Panc1 (cell line): ENCODE measurements at regions not wholly inside any gene's neighbourhood (a gene's known extent, or its start where the extent isn't known, plus 50 kb on each side); places are given as distances from the start of the nearest gene placed in this dataset.

Experiments used
- ATAC-seq: fragments of 200-7000 bp; cut with Tn5 transposase; 2 replicates; pipeline ENCODE4 v1.9.1; 2020; ENCODE audit warnings: mild to moderate bottlenecking, moderate library complexity
- BruUV-seq: library from RNA; stranded (reverse); fragments of 400-500 nt; replicated peaks from 2 replicates; lab custom pipeline; 2021; lab: Mats Ljungman, UMichigan
- CTCF ChIA-PET: fragments of 300-600 bp; sonication (Branson Sonifier 250); formaldehyde crosslinking; loops from one replicate; lab custom pipeline; 2022; ENCODE audit warnings: antibody characterized with exemption; lab: Charles Lee
- POLR2A ChIA-PET: fragments of 300-600 bp; sonication (Branson Sonifier 250); formaldehyde crosslinking; loops from one replicate; lab custom pipeline; 2022; ENCODE audit warnings: antibody characterized with exemption; lab: Charles Lee
- DNase-seq: peaks from one replicate; pipeline ENCODE4 v3.0.0-alpha.2; 2010; ENCODE audit warnings: low read depth, low spot score
- H3K27ac ChIP-seq: 2 replicates; pipeline ENCODE4 v1.5.1; 2011; ENCODE audit warnings: mild to moderate bottlenecking, low read length, inconsistent platforms
- H3K27me3 ChIP-seq: fragments of 200-500 bp; sonication (Bioruptor generic); 2 replicates; pipeline ENCODE4 v1.6.0; 2014; ENCODE audit warnings: low read length, inconsistent platforms; ENCODE audit not compliant: control insufficient read depth, insufficient read depth
- H3K36me3 ChIP-seq: fragments of 200-500 bp; sonication (Bioruptor generic); 2 replicates; pipeline ENCODE4 v1.5.1; 2014; ENCODE audit warnings: inconsistent platforms, mild to moderate bottlenecking, low read length, moderate library complexity; ENCODE audit not compliant: control insufficient read depth, insufficient read depth
- H3K4me1 ChIP-seq: 2 replicates; pipeline ENCODE4 v1.5.1; 2011; ENCODE audit warnings: inconsistent platforms, mild to moderate bottlenecking, low read length, moderate library complexity; ENCODE audit not compliant: control insufficient read depth, insufficient read depth
- H3K4me3 ChIP-seq, 2 experiments: 2 replicates each; pipeline ENCODE4 v1.5.1; 2011 to 2012; ENCODE audit warnings: low read depth in 2 of 2, low read length in 2 of 2, mild to moderate bottlenecking in 2 of 2, inconsistent platforms in 1 of 2, moderate library complexity in 1 of 2
- H3K9me3 ChIP-seq: fragments of 200-500 bp; sonication (Bioruptor generic); 2 replicates; pipeline ENCODE4 v1.5.1; 2014; ENCODE audit warnings: low read depth, mild to moderate bottlenecking, inconsistent platforms, low read length, moderate library complexity; ENCODE audit not compliant: control insufficient read depth, insufficient read depth
- POLR2AphosphoS5 ChIP-seq: IDR thresholded peaks from 2 replicates; pipeline ENCODE4 v1.6.1; 2012; ENCODE audit warnings: mild to moderate bottlenecking, low read depth, low read length, moderate library complexity
- SIN3A ChIP-seq: IDR thresholded peaks from 2 replicates; pipeline ENCODE4 v1.6.1; 2012; ENCODE audit warnings: low read depth, mild to moderate bottlenecking, low read length, moderate library complexity, borderline replicate concordance; ENCODE audit not compliant: insufficient read depth
- TCF7L2 ChIP-seq: IDR thresholded peaks from 2 replicates; pipeline ENCODE4 v1.6.1; 2011; ENCODE audit warnings: mild to moderate bottlenecking, low read depth, low read length, inconsistent platforms
- in situ Hi-C: cut with HindIII; loops from 2 replicates; pipeline ENCODE4 v1.10.0; 2016; ENCODE audit warnings: low sequenced_read_pairs, low pct_unique_long_range_greater_than_20kb
- intact Hi-C: fragments of 100-400 bp; cut with micrococcal nuclease; formaldehyde crosslinking; loops from one replicate; pipeline ENCODE4 v1.10.0; 2022; ENCODE audit not compliant: unreplicated experiment
- TF ChIP-seq, protein P1 (sequence below): fragments of 450-650 bp; IDR thresholded peaks from 2 replicates; pipeline ENCODE4 v1.5.1; 2017; ENCODE audit warnings: mild to moderate bottlenecking
- TF ChIP-seq, protein P2 (sequence below), 2 experiments: IDR thresholded peaks; 2 replicates each; pipeline ENCODE4 v1.6.1; 2011 to 2012; ENCODE audit warnings: low read depth in 2 of 2, control low read depth in 1 of 2, low read length in 1 of 2, mild to moderate bottlenecking in 1 of 2, moderate library complexity in 1 of 2; ENCODE audit not compliant: insufficient read depth in 1 of 2

DNA sequence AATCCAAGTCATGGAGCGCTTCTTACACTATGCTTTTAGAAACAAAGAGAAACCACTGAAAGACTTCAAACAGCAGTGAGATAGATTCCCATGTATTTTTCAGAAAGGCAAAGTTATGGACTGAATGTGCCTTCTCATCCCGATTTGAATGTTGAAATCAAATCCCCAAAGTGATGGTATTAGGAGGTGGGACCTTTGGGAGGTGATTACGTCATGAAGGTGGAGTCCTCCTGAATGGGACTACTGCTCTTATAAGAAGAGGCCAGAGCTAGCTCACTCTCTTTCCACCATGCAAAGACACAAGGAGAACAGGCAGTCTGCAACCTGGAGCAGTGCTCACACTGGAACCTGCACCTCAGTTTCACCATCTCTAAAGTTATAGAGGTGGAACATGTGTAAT lies 1279.8 kb downstream of the GATA3 start:
- TF ChIP-seq, protein P1, sequence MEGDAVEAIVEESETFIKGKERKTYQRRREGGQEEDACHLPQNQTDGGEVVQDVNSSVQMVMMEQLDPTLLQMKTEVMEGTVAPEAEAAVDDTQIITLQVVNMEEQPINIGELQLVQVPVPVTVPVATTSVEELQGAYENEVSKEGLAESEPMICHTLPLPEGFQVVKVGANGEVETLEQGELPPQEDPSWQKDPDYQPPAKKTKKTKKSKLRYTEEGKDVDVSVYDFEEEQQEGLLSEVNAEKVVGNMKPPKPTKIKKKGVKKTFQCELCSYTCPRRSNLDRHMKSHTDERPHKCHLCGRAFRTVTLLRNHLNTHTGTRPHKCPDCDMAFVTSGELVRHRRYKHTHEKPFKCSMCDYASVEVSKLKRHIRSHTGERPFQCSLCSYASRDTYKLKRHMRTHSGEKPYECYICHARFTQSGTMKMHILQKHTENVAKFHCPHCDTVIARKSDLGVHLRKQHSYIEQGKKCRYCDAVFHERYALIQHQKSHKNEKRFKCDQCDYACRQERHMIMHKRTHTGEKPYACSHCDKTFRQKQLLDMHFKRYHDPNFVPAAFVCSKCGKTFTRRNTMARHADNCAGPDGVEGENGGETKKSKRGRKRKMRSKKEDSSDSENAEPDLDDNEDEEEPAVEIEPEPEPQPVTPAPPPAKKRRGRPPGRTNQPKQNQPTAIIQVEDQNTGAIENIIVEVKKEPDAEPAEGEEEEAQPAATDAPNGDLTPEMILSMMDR, result no peak
- TF ChIP-seq POLR2AphosphoS5 (no peak), SIN3A (no peak), TCF7L2 (no peak)
- TF ChIP-seq, protein P2, sequence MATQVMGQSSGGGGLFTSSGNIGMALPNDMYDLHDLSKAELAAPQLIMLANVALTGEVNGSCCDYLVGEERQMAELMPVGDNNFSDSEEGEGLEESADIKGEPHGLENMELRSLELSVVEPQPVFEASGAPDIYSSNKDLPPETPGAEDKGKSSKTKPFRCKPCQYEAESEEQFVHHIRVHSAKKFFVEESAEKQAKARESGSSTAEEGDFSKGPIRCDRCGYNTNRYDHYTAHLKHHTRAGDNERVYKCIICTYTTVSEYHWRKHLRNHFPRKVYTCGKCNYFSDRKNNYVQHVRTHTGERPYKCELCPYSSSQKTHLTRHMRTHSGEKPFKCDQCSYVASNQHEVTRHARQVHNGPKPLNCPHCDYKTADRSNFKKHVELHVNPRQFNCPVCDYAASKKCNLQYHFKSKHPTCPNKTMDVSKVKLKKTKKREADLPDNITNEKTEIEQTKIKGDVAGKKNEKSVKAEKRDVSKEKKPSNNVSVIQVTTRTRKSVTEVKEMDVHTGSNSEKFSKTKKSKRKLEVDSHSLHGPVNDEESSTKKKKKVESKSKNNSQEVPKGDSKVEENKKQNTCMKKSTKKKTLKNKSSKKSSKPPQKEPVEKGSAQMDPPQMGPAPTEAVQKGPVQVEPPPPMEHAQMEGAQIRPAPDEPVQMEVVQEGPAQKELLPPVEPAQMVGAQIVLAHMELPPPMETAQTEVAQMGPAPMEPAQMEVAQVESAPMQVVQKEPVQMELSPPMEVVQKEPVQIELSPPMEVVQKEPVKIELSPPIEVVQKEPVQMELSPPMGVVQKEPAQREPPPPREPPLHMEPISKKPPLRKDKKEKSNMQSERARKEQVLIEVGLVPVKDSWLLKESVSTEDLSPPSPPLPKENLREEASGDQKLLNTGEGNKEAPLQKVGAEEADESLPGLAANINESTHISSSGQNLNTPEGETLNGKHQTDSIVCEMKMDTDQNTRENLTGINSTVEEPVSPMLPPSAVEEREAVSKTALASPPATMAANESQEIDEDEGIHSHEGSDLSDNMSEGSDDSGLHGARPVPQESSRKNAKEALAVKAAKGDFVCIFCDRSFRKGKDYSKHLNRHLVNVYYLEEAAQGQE (IDR thresholded peaks at IDR 0.05; ENCODE audit: insufficient read depth in 1 of 2, low read depth in 2 of 2, low read length in 1 of 2), result no peak
- in situ Hi-C loops (no loop called here), intact Hi-C loops (loop anchor here (10.0 kb wide), 1 partner anchor 1701 kb away; no protein-coding TSS in a partner anchor)
- POLR2A ChIA-PET, result no interaction called here
- CTCF ChIA-PET, result no interaction called here
- no peaks in the 10 kb centered on the region for H3K4me1 ChIP-seq
- no peak overlapping the region for H3K27ac ChIP-seq
- DNase-seq (no peak), ATAC-seq (no peak)
- no TSS peak for BruUV-seq
- H3K4me3 ChIP-seq, result no peak overlapping the region
- H3K36me3 ChIP-seq, result no peaks in the 10 kb centered on the region
- H3K27me3 ChIP-seq, result no peaks in the 10 kb centered on the region
- no peaks in the 10 kb centered on the region for H3K9me3 ChIP-seq

DNA sequence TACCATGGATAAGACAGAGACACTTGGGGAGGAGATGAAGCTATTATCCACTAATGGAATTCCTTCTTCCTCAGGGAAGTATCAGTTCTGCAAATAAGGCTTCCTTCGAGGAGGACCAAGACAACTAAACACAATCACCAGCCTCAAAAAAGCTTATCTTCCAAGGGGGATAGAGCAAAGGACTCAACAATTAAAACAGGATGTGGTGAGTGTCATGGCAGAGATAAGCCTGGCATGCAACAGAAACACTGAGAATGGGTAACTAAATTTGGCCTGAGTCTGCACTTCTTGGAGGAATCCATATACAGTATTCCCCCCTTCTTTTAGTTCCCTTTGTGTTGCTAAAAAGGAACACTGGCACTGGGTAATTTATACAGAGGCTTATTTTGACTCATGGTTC lies 1285.2 kb downstream of the GATA3 start:
- in situ Hi-C loops, result no loop called here
- no TSS peak for BruUV-seq
- CTCF ChIA-PET, result no interaction called here
- ATAC-seq (no peak), DNase-seq (no peak)
- no peak for TF ChIP-seq TCF7L2
- no peak for TF ChIP-seq POLR2AphosphoS5
- TF ChIP-seq, protein P1, result no peak
- TF ChIP-seq, protein P2 (IDR thresholded peaks at IDR 0.05; ENCODE audit: insufficient read depth in 1 of 2, low read depth in 2 of 2, low read length in 1 of 2), result no peak
- TF ChIP-seq SIN3A, result no peak
- H3K36me3 ChIP-seq, result no peaks in the 10 kb centered on the region
- no peak overlapping the region for H3K4me3 ChIP-seq
- no peaks in the 10 kb centered on the region for H3K27me3 ChIP-seq
- POLR2A ChIA-PET, result no interaction called here
- no peak overlapping the region for H3K27ac ChIP-seq
- intact Hi-C loops, result loop anchor here (10.0 kb wide), 1 partner anchor 1695 kb away; no protein-coding TSS in a partner anchor
- no peaks in the 10 kb centered on the region for H3K4me1 ChIP-seq
- no peaks in the 10 kb centered on the region for H3K9me3 ChIP-seq
